Mucosa of descending colon (tissue), 3 donors: ENCODE measurements at regions not wholly inside any gene's neighbourhood (a gene's known extent, or its start where the extent isn't known, plus 50 kb on each side); places are given as distances from the start of the nearest gene placed in this dataset.
"Not testable (repeated sequence)": the region's sequence is repeated elsewhere in the genome, so short reads cannot be mapped to it uniquely, and the experiment has no call there.

Experiments used
- ATAC-seq: fragments of 200-7000 bp; cut with Tn5 transposase; one replicate; pipeline ENCODE4 v1.9.1; 2020; ENCODE audit warnings: mild to moderate bottlenecking, moderate library complexity
- DNase-seq, 3 donors: peaks; one replicate each; pipeline ENCODE4 v3.0.0-alpha.2; 2020
- H3K36me3 ChIP-seq: fragments of 200-600 bp; one replicate; pipeline ENCODE4 v1.8.0; 2021; ENCODE audit warnings: low read depth, mild to moderate bottlenecking
- H3K4me1 ChIP-seq: fragments of 200-600 bp; one replicate; pipeline ENCODE4 v1.8.0; 2021; ENCODE audit warnings: low read depth, mild to moderate bottlenecking
- H3K4me3 ChIP-seq: fragments of 200-600 bp; one replicate; pipeline ENCODE4 v1.8.0; 2021; ENCODE audit warnings: mild to moderate bottlenecking
- H3K9me3 ChIP-seq: fragments of 200-600 bp; one replicate; pipeline ENCODE4 v1.8.0; 2021; ENCODE audit warnings: mild to moderate bottlenecking
- intact Hi-C, 2 donors: fragments of 100-400 bp; cut with DNase I in 1 of 2; cut with micrococcal nuclease in 1 of 2; formaldehyde crosslinking; loops; one replicate each; pipeline versions ENCODE4 v1.11.0 to v1.11.1; 2022; cut with DNase I, micrococcal nuclease
- TF ChIP-seq, protein P1 (sequence below): fragments of 200-600 bp; IDR thresholded peaks from one replicate; pipeline ENCODE4 v1.8.0; 2022; ENCODE audit warnings: antibody characterized with exemption, mild to moderate bottlenecking
- donor health status: DM: no; HTN: no; CAD: no; lungs with moderate emphysema.
- donor health status: DM: no; HTN: no; CAD: no.
- donor health status: DM: no; HTN: yes; CAD: no.

DNA sequence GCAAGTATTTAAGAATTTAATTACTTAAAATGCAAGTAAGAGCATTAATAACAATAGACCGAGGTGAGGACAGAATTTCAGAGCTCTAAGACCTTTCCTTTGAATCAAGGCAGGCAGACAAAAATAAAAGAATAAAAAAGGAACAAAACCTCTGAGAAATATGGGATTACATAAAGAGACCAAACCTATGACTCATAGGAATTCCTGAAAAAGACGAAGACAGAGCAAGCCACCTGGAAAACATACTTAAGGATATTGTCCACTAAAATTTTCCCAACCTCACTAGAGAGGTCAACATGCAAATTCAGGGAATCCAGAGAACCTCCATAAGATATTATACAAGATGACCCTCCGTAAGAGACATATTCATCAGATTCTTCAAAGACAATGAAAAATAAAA is 325.1 kb downstream of the AEBP2 start:
- no peak overlapping the region for H3K4me3 ChIP-seq
- DNase-seq (no peak), ATAC-seq (no peak)
- no peaks in the 10 kb centered on the region for H3K36me3 ChIP-seq
- H3K9me3 ChIP-seq = no peaks in the 10 kb centered on the region
- no peaks in the 10 kb centered on the region for H3K4me1 ChIP-seq
- TF ChIP-seq, protein P1, sequence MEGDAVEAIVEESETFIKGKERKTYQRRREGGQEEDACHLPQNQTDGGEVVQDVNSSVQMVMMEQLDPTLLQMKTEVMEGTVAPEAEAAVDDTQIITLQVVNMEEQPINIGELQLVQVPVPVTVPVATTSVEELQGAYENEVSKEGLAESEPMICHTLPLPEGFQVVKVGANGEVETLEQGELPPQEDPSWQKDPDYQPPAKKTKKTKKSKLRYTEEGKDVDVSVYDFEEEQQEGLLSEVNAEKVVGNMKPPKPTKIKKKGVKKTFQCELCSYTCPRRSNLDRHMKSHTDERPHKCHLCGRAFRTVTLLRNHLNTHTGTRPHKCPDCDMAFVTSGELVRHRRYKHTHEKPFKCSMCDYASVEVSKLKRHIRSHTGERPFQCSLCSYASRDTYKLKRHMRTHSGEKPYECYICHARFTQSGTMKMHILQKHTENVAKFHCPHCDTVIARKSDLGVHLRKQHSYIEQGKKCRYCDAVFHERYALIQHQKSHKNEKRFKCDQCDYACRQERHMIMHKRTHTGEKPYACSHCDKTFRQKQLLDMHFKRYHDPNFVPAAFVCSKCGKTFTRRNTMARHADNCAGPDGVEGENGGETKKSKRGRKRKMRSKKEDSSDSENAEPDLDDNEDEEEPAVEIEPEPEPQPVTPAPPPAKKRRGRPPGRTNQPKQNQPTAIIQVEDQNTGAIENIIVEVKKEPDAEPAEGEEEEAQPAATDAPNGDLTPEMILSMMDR = no peak
- intact Hi-C loops = no loop called here

DNA sequence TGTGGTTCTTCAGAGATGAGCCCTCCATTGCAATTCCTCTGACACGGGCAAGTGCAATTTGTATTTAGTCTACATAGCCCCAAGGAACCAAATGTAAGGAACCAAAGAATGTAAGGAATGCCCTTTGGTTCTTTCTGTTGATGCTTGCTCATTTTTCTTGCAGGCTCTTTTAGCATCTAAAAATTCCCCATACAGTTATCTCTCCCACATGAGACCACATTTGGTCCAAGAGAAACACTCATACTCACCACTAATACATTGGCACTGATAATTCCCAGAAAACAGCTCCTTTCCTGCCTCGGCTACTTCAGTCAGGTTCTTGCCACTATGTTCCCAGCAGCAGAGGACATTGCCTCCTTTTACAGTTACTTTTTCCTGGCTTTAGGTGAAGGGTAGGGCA is 332.6 kb downstream of the AEBP2 start:
- no peaks in the 10 kb centered on the region for H3K9me3 ChIP-seq
- TF ChIP-seq, protein P1 = no peak
- no peak overlapping the region for H3K4me3 ChIP-seq
- ATAC-seq = no peak
- no peak for DNase-seq
- no peaks in the 10 kb centered on the region for H3K36me3 ChIP-seq
- intact Hi-C loops = no loop called here
- H3K4me1 ChIP-seq = no peaks in the 10 kb centered on the region

DNA sequence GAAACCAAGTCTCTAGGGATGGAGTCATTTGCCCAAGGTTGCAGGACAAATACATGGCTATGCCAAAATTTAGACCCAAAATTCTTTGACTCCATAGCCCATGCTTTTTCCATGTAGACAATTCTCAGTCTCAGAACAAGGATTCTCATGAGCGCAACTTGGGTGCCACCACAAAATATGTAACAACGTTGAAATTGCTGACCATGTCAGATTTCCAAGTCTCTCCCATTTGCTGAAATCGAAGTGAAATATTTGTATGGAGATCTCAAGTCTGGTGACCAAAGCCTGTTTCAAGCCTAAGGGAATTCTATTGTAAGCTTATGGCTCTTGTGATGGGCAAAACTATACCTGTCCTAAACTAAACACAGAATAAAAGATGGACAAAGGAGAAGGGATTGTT is 333.5 kb downstream of the AEBP2 start:
- Histone ChIP-seq H3K36me3 (no peaks in the 10 kb centered on the region), H3K9me3 (no peaks in the 10 kb centered on the region), H3K4me3 (no peak overlapping the region), H3K4me1 (no peaks in the 10 kb centered on the region)
- ATAC-seq = no peak
- TF ChIP-seq, protein P1 = no peak
- no peak for DNase-seq
- intact Hi-C loops = no loop called here

DNA sequence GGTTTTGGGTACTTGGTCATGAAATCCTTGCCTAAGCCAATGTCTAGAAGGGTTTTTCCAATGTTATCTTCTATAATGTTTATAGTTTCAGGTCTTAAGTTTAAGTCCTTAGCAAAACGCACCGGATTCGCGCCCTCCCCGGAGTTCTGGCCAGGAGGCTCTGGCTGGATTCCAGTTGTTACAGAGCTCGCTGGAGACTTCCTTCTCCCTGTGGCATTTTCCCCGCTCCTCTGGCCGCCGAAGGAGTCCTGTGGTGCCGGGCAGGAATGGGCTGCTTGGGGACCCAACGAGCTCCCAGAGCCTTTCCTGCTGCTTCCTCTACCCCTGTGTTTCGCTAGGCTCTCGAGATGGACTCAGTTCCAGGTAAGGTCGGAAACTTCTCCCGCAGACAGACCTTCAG is 335.9 kb downstream of the AEBP2 start:
- H3K36me3 ChIP-seq = no peaks in the 10 kb centered on the region
- DNase-seq (no peak), ATAC-seq (no peak)
- intact Hi-C loops = no loop called here
- H3K4me1 ChIP-seq = no peaks in the 10 kb centered on the region
- TF ChIP-seq, protein P1 = no peak
- no peaks in the 10 kb centered on the region for H3K9me3 ChIP-seq
- H3K4me3 ChIP-seq = no peak overlapping the region

DNA sequence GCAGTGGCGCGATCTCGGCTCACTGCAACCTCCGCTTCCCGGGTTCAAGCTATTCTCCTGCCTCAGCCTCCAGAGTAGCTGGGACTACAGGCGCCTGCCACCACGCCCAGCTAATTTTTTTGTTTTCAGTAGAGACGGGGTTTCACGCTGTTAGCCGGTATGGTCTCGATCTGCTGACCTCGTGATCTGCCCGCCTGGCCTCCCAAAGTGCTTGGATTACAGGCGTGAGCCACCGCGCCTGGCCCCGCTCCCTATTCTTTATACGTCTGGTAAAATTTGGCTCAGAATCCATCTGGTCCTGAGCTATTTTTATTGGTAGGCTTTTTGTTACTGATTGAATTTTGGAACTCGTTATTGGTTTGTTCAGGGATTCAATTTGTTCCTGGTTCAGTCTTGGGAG is 336.7 kb downstream of the AEBP2 start:
- H3K4me3 ChIP-seq, H3K9me3 ChIP-seq, ATAC-seq, H3K36me3 ChIP-seq, DNase-seq, intact Hi-C loops, H3K4me1 ChIP-seq: not testable (repeated sequence)

DNA sequence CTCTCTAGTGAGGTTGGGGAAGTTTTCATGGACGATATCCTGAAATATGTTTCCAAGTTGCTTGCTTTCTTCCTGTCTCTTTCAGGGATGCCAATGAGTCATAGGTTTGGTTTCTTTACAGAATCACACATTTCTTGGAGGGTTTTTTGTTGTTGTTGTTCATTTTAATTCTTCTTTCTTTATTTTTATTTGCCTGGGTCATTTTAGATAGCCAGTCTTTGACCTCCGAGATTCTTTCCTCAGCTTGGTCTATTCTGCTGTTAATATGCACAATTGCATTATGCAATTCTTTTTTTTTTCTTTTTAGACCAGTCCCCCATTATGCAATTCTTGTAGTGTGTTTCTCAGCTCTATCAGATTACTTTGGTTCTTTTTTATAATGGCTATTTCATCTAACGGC is 338.9 kb downstream of the AEBP2 start:
- intact Hi-C loops = no loop called here
- DNase-seq = no peak
- no peak for ATAC-seq
- no peaks in the 10 kb centered on the region for H3K4me1 ChIP-seq
- H3K9me3 ChIP-seq = no peaks in the 10 kb centered on the region
- no peaks in the 10 kb centered on the region for H3K36me3 ChIP-seq
- no peak overlapping the region for H3K4me3 ChIP-seq
- TF ChIP-seq, protein P1 = no peak
